ENCODE measurements at regions not wholly inside any gene's neighbourhood (a gene's known extent, or its start where the extent isn't known, plus 50 kb on each side); places are given as distances from the start of the nearest gene placed in this dataset.

- TF ChIP-seq, protein P1, sequence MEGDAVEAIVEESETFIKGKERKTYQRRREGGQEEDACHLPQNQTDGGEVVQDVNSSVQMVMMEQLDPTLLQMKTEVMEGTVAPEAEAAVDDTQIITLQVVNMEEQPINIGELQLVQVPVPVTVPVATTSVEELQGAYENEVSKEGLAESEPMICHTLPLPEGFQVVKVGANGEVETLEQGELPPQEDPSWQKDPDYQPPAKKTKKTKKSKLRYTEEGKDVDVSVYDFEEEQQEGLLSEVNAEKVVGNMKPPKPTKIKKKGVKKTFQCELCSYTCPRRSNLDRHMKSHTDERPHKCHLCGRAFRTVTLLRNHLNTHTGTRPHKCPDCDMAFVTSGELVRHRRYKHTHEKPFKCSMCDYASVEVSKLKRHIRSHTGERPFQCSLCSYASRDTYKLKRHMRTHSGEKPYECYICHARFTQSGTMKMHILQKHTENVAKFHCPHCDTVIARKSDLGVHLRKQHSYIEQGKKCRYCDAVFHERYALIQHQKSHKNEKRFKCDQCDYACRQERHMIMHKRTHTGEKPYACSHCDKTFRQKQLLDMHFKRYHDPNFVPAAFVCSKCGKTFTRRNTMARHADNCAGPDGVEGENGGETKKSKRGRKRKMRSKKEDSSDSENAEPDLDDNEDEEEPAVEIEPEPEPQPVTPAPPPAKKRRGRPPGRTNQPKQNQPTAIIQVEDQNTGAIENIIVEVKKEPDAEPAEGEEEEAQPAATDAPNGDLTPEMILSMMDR (IDR thresholded peaks at IDR 0.05; ENCODE audit: low read length), result no peak
- TF ChIP-seq EZH2 (IDR thresholded peaks at IDR 0.05; ENCODE audit: borderline replicate concordance, low read length), result no peak
These were observed 779.3 kb downstream of the NLGN4X start for GRCh38 chrX:5449323-5449722.

All from OCI-LY1 (cell line).